K562 (cell line): ENCODE measurements at regions not wholly inside any gene's neighbourhood (a gene's known extent, or its start where the extent isn't known, plus 50 kb on each side); places are given as distances from the start of the nearest gene placed in this dataset.

Experiments used
- ATAC-seq: fragments of 200-7000 bp; cut with Tn5 transposase; 3 replicates; pipeline ENCODE4 v1.9.1; 2020; ENCODE audit warnings: moderate library complexity
- BruUV-seq: library from RNA; stranded (reverse); fragments of 400-500 nt; replicated peaks from 2 replicates; lab custom pipeline; 2021; lab: Mats Ljungman, UMichigan
- CTCF ChIA-PET: fragments of 300-600 bp; formaldehyde crosslinking; extraction: SDS; loops from one replicate; lab custom pipeline; 2021; ENCODE audit warnings: low intra/inter-chr PET ratio; lab: Yijun Ruan, JAX
- POLR2A ChIA-PET: fragments of 300-600, 350-650 bp; sonication (Branson Sonifier 250); formaldehyde crosslinking; extraction: SDS; loops from one replicate; lab custom pipeline; 2021; ENCODE audit warnings: antibody characterized with exemption, inconsistent platforms; lab: Yijun Ruan, JAX
- DNase-seq, 4 experiments: peaks; one replicate each; pipeline versions ENCODE4 v3.0.0 to v3.0.0-alpha.2; 2011 to 2018; ENCODE audit warnings: low spot score in 3 of 4, mixed read lengths in 3 of 4; ENCODE audit errors: extremely low read depth in 1 of 4
- FAIRE-seq: peaks from 2 replicates; lab custom pipeline; 2011; peaks lifted over from hg19 to GRCh38; lab: Jason Lieb, UNC
- H2AFZ ChIP-seq: 2 replicates; pipeline ENCODE4 v1.6.0; 2011; ENCODE audit warnings: low read depth, low read length, control low read depth, inconsistent platforms
- H3K27ac ChIP-seq: fragments of 200-600 bp; 3 replicates; pipeline ENCODE4 v1.8.0; 2011; ENCODE audit warnings: low read depth, mild to moderate bottlenecking, control low read depth, inconsistent platforms, low read length, moderate library complexity, mixed read lengths; ENCODE audit errors: extremely low read depth
- H3K27me3 ChIP-seq, 2 experiments: fragments of 300-600 bp in 1 of 2; 2 replicates in 1 of 2; 3 replicates in 1 of 2; pipeline versions ENCODE4 v1.6.0 to v1.8.0; 2011; ENCODE audit warnings: inconsistent platforms in 2 of 2, low read length in 2 of 2, mild to moderate bottlenecking in 1 of 2, mixed read lengths in 1 of 2, moderate library complexity in 1 of 2; ENCODE audit not compliant: control insufficient read depth in 2 of 2, insufficient read depth in 2 of 2
- H3K36me3 ChIP-seq: fragments of 300-600 bp; 3 replicates; pipeline ENCODE4 v1.8.0; 2011; ENCODE audit warnings: mild to moderate bottlenecking, low read length, inconsistent platforms; ENCODE audit not compliant: control insufficient read depth, insufficient read depth
- H3K4me1 ChIP-seq, 2 experiments: fragments of 200-600 bp in 1 of 2; replicated peaks in 1 of 2; 2 replicates in 1 of 2; 3 replicates in 1 of 2; pipeline versions ENCODE4 v1.5.1 to v1.8.0; 2011; ENCODE audit warnings: inconsistent platforms in 2 of 2, low read length in 2 of 2, mild to moderate bottlenecking in 1 of 2, mixed read lengths in 1 of 2, moderate library complexity in 1 of 2; ENCODE audit not compliant: control insufficient read depth in 2 of 2, insufficient read depth in 2 of 2
- H3K4me2 ChIP-seq: 2 replicates; pipeline ENCODE4 v1.6.1; 2011; ENCODE audit warnings: low read length, control low read depth, inconsistent platforms, mixed read lengths; ENCODE audit not compliant: insufficient read depth
- H3K4me3 ChIP-seq: fragments of 200-600 bp; sonication (generic), shearing (Covaris generic); 2 replicates; pipeline ENCODE4 v1.5.1; 2016; ENCODE audit warnings: control low read depth, inconsistent platforms
- H3K79me2 ChIP-seq: fragments of 200-600 bp; 3 replicates; pipeline ENCODE4 v1.8.0; 2011; ENCODE audit warnings: low read length, inconsistent platforms; ENCODE audit not compliant: control insufficient read depth, insufficient read depth
- H3K9ac ChIP-seq, 2 experiments: 2 replicates each; pipeline versions ENCODE4 v1.6.0 to v1.6.1; 2011; ENCODE audit warnings: low read depth in 2 of 2, low read length in 2 of 2, control low read depth in 1 of 2, inconsistent platforms in 1 of 2, mild to moderate bottlenecking in 1 of 2, mixed read lengths in 1 of 2; ENCODE audit not compliant: insufficient read depth in 1 of 2
- H3K9me1 ChIP-seq: one replicate; pipeline ENCODE4 v1.6.0; 2011; ENCODE audit warnings: inconsistent platforms, mild to moderate bottlenecking, low read length, moderate library complexity; ENCODE audit not compliant: control insufficient read depth, insufficient read depth
- H3K9me3 ChIP-seq: replicated peaks from 2 replicates; pipeline ENCODE4 v1.5.1; 2011; ENCODE audit warnings: low read depth, low read length, inconsistent platforms; ENCODE audit not compliant: control insufficient read depth, insufficient read depth
- H4K20me1 ChIP-seq: replicated peaks from 2 replicates; pipeline ENCODE4 v1.6.1; 2011; ENCODE audit warnings: low read length, inconsistent platforms, mixed read lengths; ENCODE audit not compliant: control insufficient read depth, insufficient read depth
- CUX1 ChIP-seq: fragments of 200-800 bp; sonication (Bioruptor generic); IDR thresholded peaks from 2 replicates; pipeline ENCODE4 v1.6.1; 2016; ENCODE audit warnings: missing genetic modification characterization, missing compliant biosample characterization
- SMARCA4 ChIP-seq: fragments of 450-650 bp; IDR thresholded peaks from 2 replicates; pipeline ENCODE4 v1.6.1; 2016
- ZNF175 ChIP-seq: fragments of 200-800 bp; sonication (Bioruptor generic); IDR thresholded peaks from 2 replicates; pipeline ENCODE4 v1.6.1; 2016; ENCODE audit warnings: low read depth, mild to moderate bottlenecking, missing genetic modification characterization, missing compliant biosample characterization
- ZNF586 ChIP-seq: fragments of 450-650 bp; formaldehyde crosslinking; conservative IDR thresholded peaks from 2 replicates; pipeline ENCODE4 v1.4.0; 2020; ENCODE audit warnings: mild to moderate bottlenecking, moderate library complexity
- WGBS: fragments of 100-300 bp; shearing (Covaris generic); methylation state at CpG from one replicate; pipeline ENCODE4 v1.1.6; 2016; ENCODE audit warnings: low coverage, mixed read lengths; ENCODE audit not compliant: insufficient coverage; ENCODE audit errors: missing lambda C conversion rate; 5-methylcytosine and 5-hydroxymethylcytosine counted together
- in situ Hi-C: fragments of 300-500 bp; cut with MboI; formaldehyde crosslinking; loops from 4 replicates; pipeline ENCODE4 v1.15.0; 2018; ENCODE audit warnings: inconsistent platforms, mixed read lengths
- intact Hi-C: fragments of 100-400 bp; cut with micrococcal nuclease; formaldehyde crosslinking; loops from 2 replicates; pipeline ENCODE4 v1.14.2; 2022

- H3K9me1 ChIP-seq: no peaks in the 10 kb centered on the region
- no peak for DNase-seq
- in situ Hi-C loops (no loop called here), intact Hi-C loops (no loop called here)
- CTCF ChIA-PET: no interaction called here
- H3K4me2 ChIP-seq: no peak overlapping the region
- no peak overlapping the region for H3K4me3 ChIP-seq
- BruUV-seq: no TSS peak
- H3K27ac ChIP-seq: no peak overlapping the region
- 0% methylated on average over 2 of the region's 8 CpGs for WGBS
- H3K79me2 ChIP-seq: no peaks in the 10 kb centered on the region
- TF ChIP-seq CUX1 (CRISPR knock-in tag): no peak
- TF ChIP-seq SMARCA4: no peak
- no peak for TF ChIP-seq ZNF586 (CRISPR knock-in tag)
- no peak for TF ChIP-seq ZNF175 (CRISPR knock-in tag)
- TF ChIP-seq, all 486 proteins: peak for 0
- ATAC-seq (no peak), FAIRE-seq (no peak)
- Histone ChIP-seq H4K20me1 (no peaks in the 10 kb centered on the region), H3K4me1 (no peaks in the 10 kb centered on the region; a peak in 1 of 5 replicates), H3K27me3 (no peaks in the 10 kb centered on the region; a peak in 1 of 5 replicates), H2AFZ (no peak overlapping the region), H3K36me3 (no peaks in the 10 kb centered on the region), H3K9me3 (no peaks in the 10 kb centered on the region), H3K9ac (no peak overlapping the region)
- POLR2A ChIA-PET: interaction anchor here (0.7 kb wide), 1 partner anchor 72 kb away, joined by 3 read pairs; no protein-coding TSS in a partner anchor
Observed at GRCh38 chr3:65195211-65196006, 507.6 kb upstream of the ADAMTS9 start.
